WTC11 (cell line): ENCODE measurements at regions not wholly inside any gene's neighbourhood (a gene's known extent, or its start where the extent isn't known, plus 50 kb on each side); places are given as distances from the start of the nearest gene placed in this dataset.

Experiments
- ATAC-seq: fragments of 200-7000 bp; cut with Tn5 transposase; 2 replicates; pipeline ENCODE4 v1.10.0; 2021; ENCODE audit warnings: mild to moderate bottlenecking, moderate library complexity
- CTCF ChIA-PET: fragments of 300-600 bp; sonication (Branson Sonifier 250); formaldehyde crosslinking; loops from one replicate; lab custom pipeline; 2021; ENCODE audit warnings: antibody characterized with exemption; lab: Charles Lee
- POLR2A ChIA-PET: fragments of 350-600 bp; sonication (Branson Sonifier 250); formaldehyde crosslinking; loops from one replicate; lab custom pipeline; 2021; ENCODE audit warnings: antibody characterized with exemption; lab: Charles Lee
- DNase-seq: peaks from one replicate; pipeline ENCODE4 v3.0.0; 2021; ENCODE audit warnings: low spot score
- H3K27ac Mint-ChIP-seq: 2 replicates; pipeline ENCODE4 v1.8.0; 2021; ENCODE audit warnings: mixed read lengths
- H3K27me3 Mint-ChIP-seq: 2 replicates; pipeline ENCODE4 v1.8.0; 2021; ENCODE audit warnings: low read depth, mild to moderate bottlenecking, moderate library complexity, mixed read lengths
- H3K36me3 Mint-ChIP-seq: 2 replicates; pipeline ENCODE4 v1.8.0; 2021; ENCODE audit warnings: mixed read lengths
- H3K4me1 Mint-ChIP-seq: 2 replicates; pipeline ENCODE4 v1.8.0; 2022; ENCODE audit warnings: mixed read lengths
- H3K4me3 Mint-ChIP-seq: 2 replicates; pipeline ENCODE4 v1.8.0; 2021; ENCODE audit warnings: mild to moderate bottlenecking, moderate library complexity, mixed read lengths
- H3K9me3 Mint-ChIP-seq: 2 replicates; pipeline ENCODE4 v1.8.0; 2021; ENCODE audit warnings: mixed read lengths
- ARID4B ChIP-seq: sonication (generic); formaldehyde crosslinking; IDR thresholded peaks from 2 replicates; pipeline ENCODE4 v1.8.0; 2023; ENCODE audit warnings: missing genetic modification reagents, mild to moderate bottlenecking, borderline replicate concordance
- CBFB ChIP-seq: sonication (generic); formaldehyde crosslinking; IDR thresholded peaks from 2 replicates; pipeline ENCODE4 v1.8.1; 2022; ENCODE audit warnings: mild to moderate bottlenecking, low read depth, missing genetic modification reagents
- CREM ChIP-seq: sonication (generic); formaldehyde crosslinking; IDR thresholded peaks from 2 replicates; pipeline ENCODE4 v1.8.1; 2022; ENCODE audit warnings: mild to moderate bottlenecking, missing genetic modification reagents, moderate library complexity
- FOXP4 ChIP-seq: sonication (generic); formaldehyde crosslinking; IDR thresholded peaks from 2 replicates; pipeline ENCODE4 v1.8.0; 2022; ENCODE audit warnings: mild to moderate bottlenecking, missing genetic modification reagents
- GABPB1 ChIP-seq: sonication (generic); formaldehyde crosslinking; IDR thresholded peaks from 2 replicates; pipeline ENCODE4 v1.8.1; 2023; ENCODE audit warnings: mild to moderate bottlenecking, missing genetic modification reagents
- GTF2I ChIP-seq: fragments of 250-450 bp; sonication (Bioruptor Pico); conservative IDR thresholded peaks from 2 replicates; pipeline ENCODE4 v1.4.0; 2021; ENCODE audit warnings: mild to moderate bottlenecking
- IRF1 ChIP-seq: sonication (generic); formaldehyde crosslinking; IDR thresholded peaks from 2 replicates; pipeline ENCODE4 v1.8.0; 2023; ENCODE audit warnings: missing genetic modification reagents
- JAZF1 ChIP-seq: fragments of 250-450 bp; sonication (Bioruptor Pico); IDR thresholded peaks from 2 replicates; pipeline ENCODE4 v1.9.0; 2021; ENCODE audit warnings: moderate library complexity, mild to moderate bottlenecking, inconsistent platforms
- JUN ChIP-seq: sonication (generic); formaldehyde crosslinking; IDR thresholded peaks from 2 replicates; pipeline ENCODE4 v1.8.0; 2023; ENCODE audit warnings: mild to moderate bottlenecking, missing genetic modification reagents
- PRDM15 ChIP-seq: sonication (generic); formaldehyde crosslinking; IDR thresholded peaks from 2 replicates; pipeline ENCODE4 v1.8.0; 2022; ENCODE audit warnings: missing genetic modification reagents
- PREB ChIP-seq: sonication (generic); formaldehyde crosslinking; IDR thresholded peaks from 2 replicates; pipeline ENCODE4 v1.8.1; 2022; ENCODE audit warnings: mild to moderate bottlenecking, missing genetic modification reagents, moderate library complexity, borderline replicate concordance
- RELA ChIP-seq: sonication (generic); formaldehyde crosslinking; IDR thresholded peaks from 2 replicates; pipeline ENCODE4 v1.8.1; 2022; ENCODE audit warnings: missing genetic modification reagents, mild to moderate bottlenecking, borderline replicate concordance
- SOX15 ChIP-seq: fragments of 250-450 bp; sonication (Bioruptor Pico); IDR thresholded peaks from 2 replicates; pipeline ENCODE4 v1.9.0; 2021; ENCODE audit warnings: mild to moderate bottlenecking
- TCF7 ChIP-seq: sonication (generic); formaldehyde crosslinking; IDR thresholded peaks from 2 replicates; pipeline ENCODE4 v1.8.0; 2022; ENCODE audit warnings: mild to moderate bottlenecking, low read depth, missing genetic modification reagents, moderate library complexity
- USF1 ChIP-seq: sonication (generic); formaldehyde crosslinking; IDR thresholded peaks from 2 replicates; pipeline ENCODE4 v1.8.0; 2022; ENCODE audit warnings: mild to moderate bottlenecking, missing genetic modification reagents
- ZNF121 ChIP-seq: sonication (generic); formaldehyde crosslinking; IDR thresholded peaks from 2 replicates; pipeline ENCODE4 v1.8.0; 2023; ENCODE audit warnings: missing genetic modification reagents
- ZNF138 ChIP-seq: sonication (generic); formaldehyde crosslinking; conservative IDR thresholded peaks from 2 replicates; pipeline ENCODE4 v1.8.1; 2022; ENCODE audit warnings: mild to moderate bottlenecking, moderate library complexity, missing genetic modification reagents
- ZNF423 ChIP-seq: fragments of 250-450 bp; sonication (Bioruptor Pico); IDR thresholded peaks from 2 replicates; pipeline ENCODE4 v2.1.2; 2022; ENCODE audit warnings: mild to moderate bottlenecking, moderate library complexity
- ZNF425 ChIP-seq: fragments of 250-450 bp; sonication (Bioruptor Pico); conservative IDR thresholded peaks from 2 replicates; pipeline ENCODE4 v1.9.0; 2021; ENCODE audit warnings: mild to moderate bottlenecking

- ATAC-seq = no peak
- CTCF ChIA-PET = interaction anchor here (0.7 to 2.0 kb wide), 2 partner anchors 22 to 251 kb away, joined by 4 to 7 read pairs; no protein-coding TSS in a partner anchor
- POLR2A ChIA-PET = no interaction called here
- Mint-ChIP-seq H3K27ac (no peak overlapping the region), H3K36me3 (peaks cover 16% of the 10 kb centered on the region), H3K4me3 (no peak overlapping the region), H3K27me3 (no peaks in the 10 kb centered on the region), H3K9me3 (peaks cover 11% of the 10 kb centered on the region), H3K4me1 (no peaks in the 10 kb centered on the region)
- DNase-seq = no peak
- no peak for TF ChIP-seq FOXP4 (CRISPR knock-in tag)
- no peak for TF ChIP-seq RELA (CRISPR knock-in tag)
- no peak for TF ChIP-seq TCF7
- TF ChIP-seq GTF2I (CRISPR knock-in tag) = no peak
- no peak for TF ChIP-seq SOX15 (CRISPR knock-in tag)
- TF ChIP-seq CREM (CRISPR knock-in tag) = no peak
These were observed 61.9 kb downstream of the RRM2 start for GRCh38 chr2:10184421-10184820.

- DNase-seq = no peak
- ATAC-seq = no peak
- POLR2A ChIA-PET = no interaction called here
- Mint-ChIP-seq H3K4me3 (no peak overlapping the region), H3K36me3 (peaks cover 20% of the 10 kb centered on the region)
- no peak for TF ChIP-seq ZNF138 (CRISPR knock-in tag)
- TF ChIP-seq GABPB1 = no peak
- TF ChIP-seq RELA (CRISPR knock-in tag) = no peak
- no peak for TF ChIP-seq ZNF423 (CRISPR knock-in tag)
- TF ChIP-seq ZNF425 = no peak
- TF ChIP-seq CBFB = no peak
- TF ChIP-seq ZNF121 (CRISPR knock-in tag) = no peak
- no peak for TF ChIP-seq USF1 (CRISPR knock-in tag)
- no peak for TF ChIP-seq IRF1 (CRISPR knock-in tag)
- no peak for TF ChIP-seq PREB (CRISPR knock-in tag)
- no peak for TF ChIP-seq JAZF1 (CRISPR knock-in tag)
- no peak for TF ChIP-seq JUN (CRISPR knock-in tag)
- TF ChIP-seq ARID4B (CRISPR knock-in tag) = no peak
- TF ChIP-seq PRDM15 (CRISPR knock-in tag) = no peak
- TF ChIP-seq, all 79 proteins: peak for 0
- peaks cover 17% of the 10 kb centered on the region for H3K9me3 Mint-ChIP-seq
- CTCF ChIA-PET = interaction anchor here (2.0 kb wide), 1 partner anchor 22 kb away, joined by 7 read pairs; no protein-coding TSS in a partner anchor
- H3K27me3 Mint-ChIP-seq = no peaks in the 10 kb centered on the region
- no peak overlapping the region for H3K27ac Mint-ChIP-seq
- no peaks in the 10 kb centered on the region for H3K4me1 Mint-ChIP-seq
These were observed 62.5 kb downstream of the RRM2 start for GRCh38 chr2:10185046-10185445.
